ENCODE measurements at regions not wholly inside any gene's neighbourhood (a gene's known extent, or its start where the extent isn't known, plus 50 kb on each side); places are given as distances from the start of the nearest gene placed in this dataset.

DNA sequence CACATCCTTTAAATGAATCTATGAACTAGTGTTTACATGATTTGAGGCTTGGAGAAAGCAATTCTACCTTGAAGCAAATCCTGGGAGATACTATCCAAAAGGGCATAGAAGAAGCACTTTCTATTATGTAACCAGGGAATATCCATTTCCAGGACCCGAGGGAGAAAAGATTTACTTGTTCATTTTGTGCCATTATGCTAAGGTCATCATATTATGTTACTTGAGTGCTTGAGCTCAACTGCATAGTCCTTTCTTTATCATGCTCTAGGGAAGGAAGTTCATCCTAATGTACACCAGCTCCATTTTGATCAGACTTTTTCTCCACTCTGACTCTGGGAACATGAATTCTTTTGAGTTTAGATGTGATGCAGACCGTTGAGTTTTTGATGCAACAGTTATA, 188.6 kb upstream of the SNX7 start:
- TF ChIP-seq, protein P1, sequence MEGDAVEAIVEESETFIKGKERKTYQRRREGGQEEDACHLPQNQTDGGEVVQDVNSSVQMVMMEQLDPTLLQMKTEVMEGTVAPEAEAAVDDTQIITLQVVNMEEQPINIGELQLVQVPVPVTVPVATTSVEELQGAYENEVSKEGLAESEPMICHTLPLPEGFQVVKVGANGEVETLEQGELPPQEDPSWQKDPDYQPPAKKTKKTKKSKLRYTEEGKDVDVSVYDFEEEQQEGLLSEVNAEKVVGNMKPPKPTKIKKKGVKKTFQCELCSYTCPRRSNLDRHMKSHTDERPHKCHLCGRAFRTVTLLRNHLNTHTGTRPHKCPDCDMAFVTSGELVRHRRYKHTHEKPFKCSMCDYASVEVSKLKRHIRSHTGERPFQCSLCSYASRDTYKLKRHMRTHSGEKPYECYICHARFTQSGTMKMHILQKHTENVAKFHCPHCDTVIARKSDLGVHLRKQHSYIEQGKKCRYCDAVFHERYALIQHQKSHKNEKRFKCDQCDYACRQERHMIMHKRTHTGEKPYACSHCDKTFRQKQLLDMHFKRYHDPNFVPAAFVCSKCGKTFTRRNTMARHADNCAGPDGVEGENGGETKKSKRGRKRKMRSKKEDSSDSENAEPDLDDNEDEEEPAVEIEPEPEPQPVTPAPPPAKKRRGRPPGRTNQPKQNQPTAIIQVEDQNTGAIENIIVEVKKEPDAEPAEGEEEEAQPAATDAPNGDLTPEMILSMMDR (IDR thresholded peaks at IDR 0.05; ENCODE audit: insufficient read depth, low read length, missing control alignments): no peak
- ChIA-PET POLR2A (no interaction called here), CTCF (no interaction called here)
- no peak overlapping the region for H3K4me3 ChIP-seq (ENCODE audit: low read depth, low read length)
- no peak for DNase-seq (ENCODE audit: low read depth, low spot score)

DNA sequence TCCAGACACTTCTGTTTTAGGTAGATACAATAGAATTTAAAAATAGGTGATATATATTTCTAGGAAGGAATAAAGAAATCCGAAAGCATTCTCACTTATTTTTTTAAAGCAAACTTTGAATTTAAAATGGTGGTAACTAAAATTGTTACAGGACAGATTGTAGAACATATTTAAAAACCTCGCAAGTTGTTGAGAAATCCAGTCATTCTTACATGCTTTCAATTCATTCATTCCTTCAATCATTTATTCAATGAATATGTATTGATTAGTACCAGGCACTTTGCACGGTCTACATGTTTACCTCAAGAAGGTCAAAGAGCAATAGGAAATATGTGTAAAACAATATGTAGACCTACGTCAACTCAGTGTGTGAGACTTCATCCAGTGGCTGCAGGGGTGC, 189.9 kb upstream of the SNX7 start:
- TF ChIP-seq, protein P1 (IDR thresholded peaks at IDR 0.05; ENCODE audit: insufficient read depth, low read length, missing control alignments): no peak
- no peak overlapping the region for H3K4me3 ChIP-seq (ENCODE audit: low read depth, low read length)

DNA sequence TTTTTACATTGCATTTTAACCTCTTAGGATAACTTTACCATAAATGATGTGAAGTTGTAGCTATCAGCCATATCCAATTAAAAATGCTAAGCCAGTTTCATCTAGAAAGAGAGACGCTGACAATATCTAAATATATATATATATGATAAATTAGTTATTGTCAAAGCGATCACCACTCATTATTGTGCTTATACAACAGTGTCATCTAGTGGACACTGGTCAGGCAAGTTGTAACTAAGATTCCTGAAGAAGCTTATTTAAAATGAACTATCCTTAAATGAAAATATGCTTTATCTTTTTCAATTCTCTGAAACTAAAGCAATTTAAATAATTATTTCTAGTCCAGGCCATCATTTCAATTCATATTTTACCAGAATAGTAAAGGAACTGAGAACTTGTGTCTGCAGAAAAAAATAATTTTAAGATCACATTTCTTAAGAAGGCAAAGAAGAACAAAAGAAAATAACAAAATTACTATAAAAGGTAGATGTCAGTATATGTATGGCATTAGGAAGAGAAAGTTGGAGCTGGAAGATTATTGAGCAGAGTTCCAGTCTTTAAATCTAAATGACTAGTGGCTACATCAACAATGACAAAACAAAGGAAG, 193.3 kb upstream of the SNX7 start:
- TF ChIP-seq, protein P1 (IDR thresholded peaks at IDR 0.05; ENCODE audit: insufficient read depth, low read length, missing control alignments): peak; percentile 56
- POLR2A ChIA-PET: interaction anchor here (1.3 kb wide), 1 partner anchor 381 kb away, joined by 3 read pairs; no protein-coding TSS in a partner anchor
- peak; percentile 21 for DNase-seq (ENCODE audit: low read depth, low spot score)
- CTCF ChIA-PET: interaction anchor here (0.7 to 5.5 kb wide), 59 partner anchors 9 to 1502 kb away, joined by 3 to 117 read pairs (median 4); partner anchors contain the start of gene DPYD
- H3K4me3 ChIP-seq (ENCODE audit: low read depth, low read length): no peak overlapping the region

More for the DNA sequence above, 189.9 kb upstream of the SNX7 start:
- POLR2A ChIA-PET: no interaction called here
- CTCF ChIA-PET: no interaction called here
- DNase-seq (ENCODE audit: low read depth, low spot score): no peak

DNA sequence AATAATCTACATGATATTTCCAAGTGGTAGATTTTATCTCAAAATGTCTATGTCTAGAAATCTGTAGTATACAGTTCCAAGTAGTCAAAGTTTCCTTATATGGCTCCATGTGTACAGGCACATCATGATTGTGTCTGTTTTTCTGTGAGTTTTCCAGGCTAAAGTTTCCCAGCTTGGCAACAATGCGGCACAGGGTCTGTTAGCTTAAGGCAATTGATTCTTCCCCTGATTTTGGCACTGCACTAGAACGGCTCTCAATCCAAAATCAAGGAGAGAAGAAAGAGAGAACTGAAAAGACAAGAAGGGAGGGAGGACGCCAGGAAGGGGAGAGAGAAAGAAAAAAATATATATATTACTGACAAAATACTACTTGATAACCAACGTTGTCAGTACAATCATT, 193.9 kb upstream of the SNX7 start:
- TF ChIP-seq, protein P1 (IDR thresholded peaks at IDR 0.05; ENCODE audit: insufficient read depth, low read length, missing control alignments): no peak
- H3K4me3 ChIP-seq (ENCODE audit: low read depth, low read length): no peak overlapping the region
- DNase-seq (ENCODE audit: low read depth, low spot score): no peak
- CTCF ChIA-PET: interaction anchor here (0.8 to 5.5 kb wide), 50 partner anchors 8 to 1499 kb away, joined by 3 to 117 read pairs (median 4); partner anchors contain the start of gene DPYD
- POLR2A ChIA-PET: interaction anchor here (1.3 kb wide), 1 partner anchor 381 kb away, joined by 3 read pairs; no protein-coding TSS in a partner anchor

DNA sequence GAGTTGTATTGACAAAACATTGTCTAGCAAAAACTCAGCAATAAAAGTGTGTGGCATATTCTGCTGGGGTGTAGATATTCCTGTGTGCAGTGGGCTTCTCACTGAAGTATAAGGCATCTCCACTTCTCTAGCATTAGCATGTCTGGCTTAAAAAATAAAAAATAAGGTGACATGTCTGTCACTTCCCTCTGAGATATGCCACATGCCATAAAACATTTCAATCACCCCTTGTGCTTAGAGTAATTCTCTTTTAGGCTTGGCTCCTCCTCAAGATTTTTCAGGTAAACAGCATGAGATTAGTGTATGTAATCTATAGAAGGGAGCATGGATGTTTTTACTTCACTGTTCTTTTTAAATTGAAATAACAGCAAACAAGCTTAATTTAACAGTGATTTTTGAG, 194.4 kb upstream of the SNX7 start:
- no peak overlapping the region for H3K4me3 ChIP-seq (ENCODE audit: low read depth, low read length)
- CTCF ChIA-PET: interaction anchor here (0.8 to 5.5 kb wide), 28 partner anchors 11 to 1329 kb away, joined by 3 to 117 read pairs (median 4); partner anchors contain the start of gene DPYD
- TF ChIP-seq, protein P1 (IDR thresholded peaks at IDR 0.05; ENCODE audit: insufficient read depth, low read length, missing control alignments): no peak
- no peak for DNase-seq (ENCODE audit: low read depth, low spot score)
- POLR2A ChIA-PET: no interaction called here

DNA sequence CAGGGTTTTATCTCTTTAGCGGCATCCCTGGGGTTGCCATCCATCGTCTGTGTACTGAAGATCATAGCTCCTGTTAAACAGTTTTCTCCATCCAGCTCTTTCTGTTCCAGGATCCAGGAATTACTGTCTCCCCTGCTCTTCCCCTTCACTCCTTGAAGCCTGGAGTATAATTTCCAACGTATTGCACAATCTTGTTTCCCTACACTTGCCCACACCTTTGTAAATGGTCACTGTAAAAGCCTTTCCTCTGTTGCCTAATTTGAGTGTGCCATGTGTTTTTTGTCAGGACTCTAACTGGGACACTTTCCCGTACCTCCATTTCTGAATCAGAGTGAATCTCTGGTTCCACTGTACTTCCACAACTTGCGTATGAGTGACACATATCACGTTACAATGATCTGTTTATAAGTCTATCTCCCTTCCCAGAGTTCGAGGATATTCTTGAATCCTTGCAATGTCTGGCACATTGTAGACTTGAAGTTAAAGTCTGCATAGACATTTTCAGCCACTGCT, 199.6 kb upstream of the SNX7 start:
- ChIA-PET CTCF (no interaction called here), POLR2A (no interaction called here)
- TF ChIP-seq, protein P1 (IDR thresholded peaks at IDR 0.05; ENCODE audit: insufficient read depth, low read length, missing control alignments): no peak
- H3K4me3 ChIP-seq (ENCODE audit: low read depth, low read length): no peak overlapping the region
- DNase-seq (ENCODE audit: low read depth, low spot score): no peak
